Fibroblast of lung (primary cell): ENCODE measurements at regions not wholly inside any gene's neighbourhood (a gene's known extent, or its start where the extent isn't known, plus 50 kb on each side); places are given as distances from the start of the nearest gene placed in this dataset.

ENCODE experiments used
- DNase-seq, 2 donors: peaks; one replicate each; pipeline versions ENCODE4 v3.0.0 to v3.0.0-alpha.2; 2010; ENCODE audit warnings: low read depth in 2 of 2
- H2AFZ ChIP-seq: 2 replicates; pipeline ENCODE4 v1.5.1; 2012; ENCODE audit warnings: low read length, control low read depth, inconsistent platforms
- H3K27ac ChIP-seq: 2 replicates; pipeline ENCODE4 v1.5.1; 2011; ENCODE audit warnings: low read length, control low read depth; ENCODE audit not compliant: insufficient read depth
- H3K27me3 ChIP-seq: 2 replicates; pipeline ENCODE4 v1.5.1; 2011; ENCODE audit warnings: mild to moderate bottlenecking, low read length; ENCODE audit not compliant: control insufficient read depth, insufficient read depth
- H3K36me3 ChIP-seq: 2 replicates; pipeline ENCODE4 v1.5.1; 2011; ENCODE audit warnings: low read length; ENCODE audit not compliant: control insufficient read depth, insufficient read depth
- H3K4me1 ChIP-seq: 2 replicates; pipeline ENCODE4 v1.5.1; 2011; ENCODE audit warnings: low read length; ENCODE audit not compliant: control insufficient read depth, insufficient read depth; ENCODE audit errors: extremely low read depth
- H3K4me2 ChIP-seq: 2 replicates; pipeline ENCODE4 v1.5.1; 2011; ENCODE audit warnings: low read length, control low read depth; ENCODE audit not compliant: insufficient read depth; ENCODE audit errors: extremely low read depth
- H3K4me3 ChIP-seq, 4 experiments: fragments of 200-600 bp in 1 of 4; sonication (generic) in 1 of 4; replicated peaks in 1 of 4; 2 replicates each; pipeline ENCODE4 v1.5.1; 2011 to 2016; ENCODE audit warnings: low read length in 4 of 4, low read depth in 3 of 4, mild to moderate bottlenecking in 3 of 4, control low read depth in 2 of 4, inconsistent platforms in 1 of 4, mixed read lengths in 1 of 4; ENCODE audit not compliant: insufficient read depth in 1 of 4; ENCODE audit errors: control extremely low read depth in 1 of 4
- H3K79me2 ChIP-seq: 2 replicates; pipeline ENCODE4 v1.5.1; 2012; ENCODE audit warnings: mild to moderate bottlenecking, low read length, inconsistent platforms; ENCODE audit not compliant: control insufficient read depth, insufficient read depth
- H3K9ac ChIP-seq: 2 replicates; pipeline ENCODE4 v1.5.1; 2011; ENCODE audit warnings: mild to moderate bottlenecking, low read length, control low read depth; ENCODE audit not compliant: insufficient read depth
- H3K9me3 ChIP-seq: 2 replicates; pipeline ENCODE4 v1.5.1; 2012; ENCODE audit warnings: low read depth, low read length; ENCODE audit not compliant: control insufficient read depth, insufficient read depth
- H4K20me1 ChIP-seq: 2 replicates; pipeline ENCODE4 v1.5.1; 2011; ENCODE audit warnings: low read length; ENCODE audit not compliant: control insufficient read depth, insufficient read depth; ENCODE audit errors: extremely low read depth
- EZH2 ChIP-seq: IDR thresholded peaks from 2 replicates; pipeline ENCODE4 v1.5.1; 2012; ENCODE audit warnings: low read length, control low read depth, mild to moderate bottlenecking; ENCODE audit errors: missing control alignments
- TF ChIP-seq, protein P1 (sequence below), 2 donors: IDR thresholded peaks in 1 of 2; conservative IDR thresholded peaks in 1 of 2; 1 replicate in 1 of 2; 2 replicates in 1 of 2; pipeline ENCODE4 v1.5.1; 2011 to 2012; ENCODE audit warnings: low read length in 2 of 2, control low read depth in 1 of 2, inconsistent platforms in 1 of 2, low read depth in 1 of 2, mild to moderate bottlenecking in 1 of 2

DNA sequence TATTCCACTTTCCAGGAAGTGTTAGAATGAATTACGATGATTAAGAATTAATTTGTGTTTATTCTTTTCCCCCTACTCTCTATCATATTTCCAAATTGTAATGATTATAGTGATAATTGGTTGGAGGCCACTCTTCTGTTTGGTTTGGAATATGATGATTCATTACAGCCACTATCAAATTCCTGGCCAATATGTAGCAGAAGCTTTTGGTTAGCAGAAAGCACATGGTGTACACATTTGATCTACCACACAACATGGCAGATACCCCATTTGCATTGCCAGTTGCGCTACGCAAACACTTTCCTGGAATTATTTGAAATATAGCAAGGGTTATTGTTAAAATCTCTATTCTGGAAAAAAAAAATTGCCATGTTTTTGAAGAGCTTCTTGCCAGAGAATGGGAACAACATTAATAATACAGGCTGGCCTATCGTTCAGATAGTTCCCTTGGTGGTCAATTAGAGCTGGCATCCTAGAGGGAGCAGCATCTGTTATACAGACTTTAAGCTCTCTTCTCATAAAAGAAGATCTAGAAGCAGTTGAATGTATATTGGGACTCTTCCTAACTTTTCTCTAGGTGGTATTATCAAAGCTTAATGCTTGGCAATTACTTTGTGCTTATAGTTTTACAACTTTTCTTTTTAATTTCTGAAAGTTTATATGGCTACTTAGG, 455.0 kb upstream of the ACTBL2 start:
- no peak for TF ChIP-seq EZH2
- TF ChIP-seq, protein P1, sequence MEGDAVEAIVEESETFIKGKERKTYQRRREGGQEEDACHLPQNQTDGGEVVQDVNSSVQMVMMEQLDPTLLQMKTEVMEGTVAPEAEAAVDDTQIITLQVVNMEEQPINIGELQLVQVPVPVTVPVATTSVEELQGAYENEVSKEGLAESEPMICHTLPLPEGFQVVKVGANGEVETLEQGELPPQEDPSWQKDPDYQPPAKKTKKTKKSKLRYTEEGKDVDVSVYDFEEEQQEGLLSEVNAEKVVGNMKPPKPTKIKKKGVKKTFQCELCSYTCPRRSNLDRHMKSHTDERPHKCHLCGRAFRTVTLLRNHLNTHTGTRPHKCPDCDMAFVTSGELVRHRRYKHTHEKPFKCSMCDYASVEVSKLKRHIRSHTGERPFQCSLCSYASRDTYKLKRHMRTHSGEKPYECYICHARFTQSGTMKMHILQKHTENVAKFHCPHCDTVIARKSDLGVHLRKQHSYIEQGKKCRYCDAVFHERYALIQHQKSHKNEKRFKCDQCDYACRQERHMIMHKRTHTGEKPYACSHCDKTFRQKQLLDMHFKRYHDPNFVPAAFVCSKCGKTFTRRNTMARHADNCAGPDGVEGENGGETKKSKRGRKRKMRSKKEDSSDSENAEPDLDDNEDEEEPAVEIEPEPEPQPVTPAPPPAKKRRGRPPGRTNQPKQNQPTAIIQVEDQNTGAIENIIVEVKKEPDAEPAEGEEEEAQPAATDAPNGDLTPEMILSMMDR (conservative IDR thresholded peaks at IDR 0.05 in 1 of 2, IDR thresholded peaks at IDR 0.05 in 1 of 2; ENCODE audit: low read depth in 1 of 2, low read length in 2 of 2) = no peak
- H4K20me1 ChIP-seq = no peaks in the 10 kb centered on the region
- no peaks in the 10 kb centered on the region for H3K27me3 ChIP-seq
- peak in 1 of 2 donors; percentile 10 for DNase-seq
- H3K9me3 ChIP-seq = no peaks in the 10 kb centered on the region
- H3K4me3 ChIP-seq = no peak overlapping the region
- no peak overlapping the region for H3K4me2 ChIP-seq
- no peaks in the 10 kb centered on the region for H3K36me3 ChIP-seq
- H2AFZ ChIP-seq = no peak overlapping the region
- no peak overlapping the region for H3K27ac ChIP-seq
- peaks cover 4% of the 10 kb centered on the region for H3K4me1 ChIP-seq
- H3K79me2 ChIP-seq = no peaks in the 10 kb centered on the region
- H3K9ac ChIP-seq = no peak overlapping the region

DNA sequence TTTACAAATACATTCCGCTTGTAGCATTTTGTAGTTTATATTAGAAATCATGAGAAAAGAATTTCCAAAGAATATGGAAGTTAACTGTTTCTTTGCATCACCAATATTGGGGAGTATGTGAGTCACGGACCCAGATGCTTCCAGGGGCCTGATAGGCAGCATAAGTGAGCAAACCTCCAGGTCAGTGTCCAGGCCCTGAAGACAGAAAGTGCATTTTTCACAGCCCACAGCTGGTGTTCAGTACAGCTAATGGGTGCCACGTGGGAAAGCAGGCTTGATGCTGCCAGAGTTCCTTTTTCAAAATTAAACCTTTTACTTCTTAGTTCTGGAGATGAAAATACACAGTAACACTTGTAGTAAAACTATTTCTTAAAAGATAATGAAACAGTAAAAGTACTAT, 454.4 kb upstream of the ACTBL2 start:
- Histone ChIP-seq H3K27ac (peak overlapping the region; percentile 10), H4K20me1 (no peaks in the 10 kb centered on the region), H3K9ac (no peak overlapping the region), H3K9me3 (no peaks in the 10 kb centered on the region), H3K36me3 (no peaks in the 10 kb centered on the region), H2AFZ (no peak overlapping the region), H3K79me2 (no peaks in the 10 kb centered on the region), H3K4me1 (peaks cover 4% of the 10 kb centered on the region), H3K4me2 (no peak overlapping the region), H3K4me3 (no peak overlapping the region), H3K27me3 (no peaks in the 10 kb centered on the region)
- DNase-seq = peak; percentile 24 to 47
- TF ChIP-seq, protein P1 (conservative IDR thresholded peaks at IDR 0.05 in 1 of 2, IDR thresholded peaks at IDR 0.05 in 1 of 2; ENCODE audit: low read depth in 1 of 2, low read length in 2 of 2) = no peak
- no peak for TF ChIP-seq EZH2

DNA sequence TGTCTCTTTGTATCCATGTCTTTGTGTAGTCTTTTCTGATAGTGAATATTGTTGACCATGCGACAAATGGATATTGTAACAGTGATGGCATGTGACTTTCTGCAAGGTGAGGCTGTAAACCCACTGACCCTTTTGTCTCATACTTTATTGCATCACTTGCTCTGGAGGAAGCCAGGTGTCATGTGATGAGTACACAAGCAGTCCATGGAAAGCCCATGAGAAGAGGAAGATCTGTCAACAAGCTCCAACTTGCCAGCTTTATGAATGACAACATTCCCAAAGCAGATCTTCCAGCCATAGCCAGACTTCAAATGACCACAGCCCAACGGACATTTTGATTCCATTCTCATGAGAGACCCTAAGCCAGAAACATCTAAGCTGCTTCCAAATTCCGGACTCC, 450.1 kb upstream of the ACTBL2 start:
- Histone ChIP-seq H3K27me3 (no peaks in the 10 kb centered on the region), H3K9me3 (no peaks in the 10 kb centered on the region), H3K4me2 (no peak overlapping the region), H3K36me3 (no peaks in the 10 kb centered on the region), H2AFZ (no peak overlapping the region), H3K79me2 (no peaks in the 10 kb centered on the region), H3K9ac (no peak overlapping the region), H3K4me1 (peaks cover 4% of the 10 kb centered on the region), H3K27ac (no peak overlapping the region), H3K4me3 (no peak overlapping the region), H4K20me1 (no peaks in the 10 kb centered on the region)
- DNase-seq = no peak
- TF ChIP-seq, protein P1 (conservative IDR thresholded peaks at IDR 0.05 in 1 of 2, IDR thresholded peaks at IDR 0.05 in 1 of 2; ENCODE audit: low read depth in 1 of 2, low read length in 2 of 2) = no peak
